OCI-LY1 (cell line): ENCODE measurements at regions not wholly inside any gene's neighbourhood (a gene's known extent, or its start where the extent isn't known, plus 50 kb on each side); places are given as distances from the start of the nearest gene placed in this dataset.

Experiments used
- H2AFZ ChIP-seq: fragments of 200-600 bp; sonication (generic), shearing (Covaris generic); 2 replicates; pipeline ENCODE4 v1.6.0; 2014; ENCODE audit warnings: antibody characterized with exemption, mild to moderate bottlenecking, low read length
- H3F3A ChIP-seq: fragments of 200-600 bp; sonication (generic), shearing (Covaris generic); 2 replicates; pipeline ENCODE4 v1.6.0; 2014; ENCODE audit warnings: mild to moderate bottlenecking, antibody characterized with exemption, low read length, moderate library complexity; ENCODE audit not compliant: insufficient read depth
- H3K27ac ChIP-seq: fragments of 200-600 bp; sonication (generic); 2 replicates; pipeline ENCODE4 v1.5.1; 2014; ENCODE audit warnings: low read length, mixed run types, mild to moderate bottlenecking, low read depth; ENCODE audit not compliant: poor library complexity, severe bottlenecking
- H3K27me3 ChIP-seq: fragments of 200-600 bp; sonication (generic); 2 replicates; pipeline ENCODE4 v1.6.0; 2014; ENCODE audit warnings: antibody characterized with exemption, mild to moderate bottlenecking, low read length, moderate library complexity; ENCODE audit not compliant: insufficient read depth
- H3K36me3 ChIP-seq: fragments of 200-600 bp; sonication (generic); 2 replicates; pipeline ENCODE4 v1.6.1; 2014; ENCODE audit warnings: mild to moderate bottlenecking, antibody characterized with exemption, low read length, moderate library complexity, mixed read lengths; ENCODE audit not compliant: insufficient read depth
- H3K4me1 ChIP-seq: fragments of 200-600 bp; sonication (generic); 2 replicates; pipeline ENCODE4 v1.5.1; 2014; ENCODE audit warnings: mild to moderate bottlenecking, low read length, moderate library complexity; ENCODE audit not compliant: insufficient read depth, severe bottlenecking
- H3K4me2 ChIP-seq: fragments of 200-600 bp; sonication (generic), shearing (Covaris generic); 2 replicates; pipeline ENCODE4 v1.6.1; 2014; ENCODE audit warnings: low read length
- H3K4me3 ChIP-seq: fragments of 200-600 bp; sonication (generic); 2 replicates; pipeline ENCODE4 v1.5.1; 2014; ENCODE audit warnings: low read length, low read depth, mild to moderate bottlenecking, mixed read lengths; ENCODE audit not compliant: poor library complexity, severe bottlenecking
- H3K79me2 ChIP-seq: fragments of 200-600 bp; shearing (Covaris generic); 2 replicates; pipeline ENCODE4 v1.6.1; 2016; ENCODE audit warnings: mixed run types, low read length, mixed read lengths; ENCODE audit not compliant: insufficient read depth
- H3K9ac ChIP-seq: fragments of 200-600 bp; sonication (generic), shearing (Covaris generic); 2 replicates; pipeline ENCODE4 v1.6.1; 2014; ENCODE audit warnings: mild to moderate bottlenecking, low read length, mixed read lengths
- H3K9me2 ChIP-seq: fragments of 200-600 bp; sonication (generic), shearing (Covaris generic); 2 replicates; pipeline ENCODE4 v1.6.1; 2014; ENCODE audit warnings: low read depth, mild to moderate bottlenecking, low read length, mixed read lengths
- H3K9me3 ChIP-seq: fragments of 200-600 bp; shearing (Covaris generic); 2 replicates; pipeline ENCODE4 v1.6.1; 2014; ENCODE audit warnings: low read length, mixed read lengths
- H4K20me1 ChIP-seq: fragments of 200-600 bp; sonication (generic), shearing (Covaris generic); 2 replicates; pipeline ENCODE4 v1.6.0; 2016; ENCODE audit warnings: mild to moderate bottlenecking, low read length; ENCODE audit not compliant: insufficient read depth
- EZH2 ChIP-seq: fragments of 200-600 bp; sonication (generic), shearing (Covaris generic); IDR thresholded peaks from 2 replicates; pipeline ENCODE4 v1.8.0; 2017; ENCODE audit warnings: borderline replicate concordance, mixed run types, mild to moderate bottlenecking, antibody characterized with exemption, low read length, moderate library complexity, mixed read lengths
- TF ChIP-seq, protein P1 (sequence below): fragments of 200-600 bp; sonication (generic), shearing (Covaris generic); IDR thresholded peaks from 2 replicates; pipeline ENCODE4 v1.5.1; 2017; ENCODE audit warnings: mild to moderate bottlenecking, antibody characterized with exemption, low read length, moderate library complexity, mixed read lengths

DNA sequence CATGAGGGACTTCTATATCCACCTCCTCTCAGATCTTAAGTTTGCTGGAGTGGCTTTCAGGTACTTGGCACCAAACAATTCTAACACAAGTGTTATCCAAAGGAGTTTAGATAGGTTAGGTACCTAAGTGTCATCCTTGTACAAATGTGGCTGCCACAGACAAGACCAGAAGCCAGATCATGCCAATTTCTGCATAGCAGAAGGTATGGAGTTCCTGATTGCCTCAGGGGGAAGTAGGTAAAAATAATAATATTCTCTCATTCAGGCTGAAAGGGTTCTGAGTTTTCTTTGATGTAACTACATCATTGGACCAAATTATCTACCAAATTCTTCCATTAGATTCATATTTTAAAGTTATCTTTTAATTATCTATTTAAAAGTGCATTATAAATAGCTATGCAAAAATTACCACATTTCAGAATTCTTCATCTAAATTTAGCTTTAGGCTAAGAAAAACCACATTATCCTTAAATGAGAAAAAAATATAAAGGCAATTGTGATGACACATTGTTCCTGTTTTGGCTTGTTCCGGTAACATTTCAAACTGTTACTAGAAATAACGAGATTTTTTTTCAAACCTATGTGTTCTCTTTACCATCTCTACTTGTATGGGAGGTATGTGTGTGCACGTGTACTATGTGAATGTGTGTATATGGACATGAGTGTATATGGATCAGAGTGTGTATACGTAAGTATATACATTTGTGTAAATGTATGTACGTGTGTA lies 66.2 kb upstream of the POU2AF2 start:
- Histone ChIP-seq H3K36me3 (no peaks in the 10 kb centered on the region), H3K27ac (peak overlapping the region; percentile 97), H3K9ac (peak overlapping the region; percentile 43; the same call in 1 of the 2 replicates), H3K79me2 (no peaks in the 10 kb centered on the region), H2AFZ (peak overlapping the region; percentile 3; the same call in 1 of the 2 replicates), H3K9me2 (no peaks in the 10 kb centered on the region), H3K27me3 (no peaks in the 10 kb centered on the region), H3K4me2 (peak overlapping the region; percentile 46; the same call in 1 of the 2 replicates), H3F3A (peaks cover 13% of the 10 kb centered on the region; the same call in 1 of the 2 replicates), H3K4me1 (peaks cover 57% of the 10 kb centered on the region), H3K9me3 (no peaks in the 10 kb centered on the region), H4K20me1 (no peaks in the 10 kb centered on the region), H3K4me3 (no peak overlapping the region)
- TF ChIP-seq EZH2, result no peak
- TF ChIP-seq, protein P1, sequence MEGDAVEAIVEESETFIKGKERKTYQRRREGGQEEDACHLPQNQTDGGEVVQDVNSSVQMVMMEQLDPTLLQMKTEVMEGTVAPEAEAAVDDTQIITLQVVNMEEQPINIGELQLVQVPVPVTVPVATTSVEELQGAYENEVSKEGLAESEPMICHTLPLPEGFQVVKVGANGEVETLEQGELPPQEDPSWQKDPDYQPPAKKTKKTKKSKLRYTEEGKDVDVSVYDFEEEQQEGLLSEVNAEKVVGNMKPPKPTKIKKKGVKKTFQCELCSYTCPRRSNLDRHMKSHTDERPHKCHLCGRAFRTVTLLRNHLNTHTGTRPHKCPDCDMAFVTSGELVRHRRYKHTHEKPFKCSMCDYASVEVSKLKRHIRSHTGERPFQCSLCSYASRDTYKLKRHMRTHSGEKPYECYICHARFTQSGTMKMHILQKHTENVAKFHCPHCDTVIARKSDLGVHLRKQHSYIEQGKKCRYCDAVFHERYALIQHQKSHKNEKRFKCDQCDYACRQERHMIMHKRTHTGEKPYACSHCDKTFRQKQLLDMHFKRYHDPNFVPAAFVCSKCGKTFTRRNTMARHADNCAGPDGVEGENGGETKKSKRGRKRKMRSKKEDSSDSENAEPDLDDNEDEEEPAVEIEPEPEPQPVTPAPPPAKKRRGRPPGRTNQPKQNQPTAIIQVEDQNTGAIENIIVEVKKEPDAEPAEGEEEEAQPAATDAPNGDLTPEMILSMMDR, result no peak

DNA sequence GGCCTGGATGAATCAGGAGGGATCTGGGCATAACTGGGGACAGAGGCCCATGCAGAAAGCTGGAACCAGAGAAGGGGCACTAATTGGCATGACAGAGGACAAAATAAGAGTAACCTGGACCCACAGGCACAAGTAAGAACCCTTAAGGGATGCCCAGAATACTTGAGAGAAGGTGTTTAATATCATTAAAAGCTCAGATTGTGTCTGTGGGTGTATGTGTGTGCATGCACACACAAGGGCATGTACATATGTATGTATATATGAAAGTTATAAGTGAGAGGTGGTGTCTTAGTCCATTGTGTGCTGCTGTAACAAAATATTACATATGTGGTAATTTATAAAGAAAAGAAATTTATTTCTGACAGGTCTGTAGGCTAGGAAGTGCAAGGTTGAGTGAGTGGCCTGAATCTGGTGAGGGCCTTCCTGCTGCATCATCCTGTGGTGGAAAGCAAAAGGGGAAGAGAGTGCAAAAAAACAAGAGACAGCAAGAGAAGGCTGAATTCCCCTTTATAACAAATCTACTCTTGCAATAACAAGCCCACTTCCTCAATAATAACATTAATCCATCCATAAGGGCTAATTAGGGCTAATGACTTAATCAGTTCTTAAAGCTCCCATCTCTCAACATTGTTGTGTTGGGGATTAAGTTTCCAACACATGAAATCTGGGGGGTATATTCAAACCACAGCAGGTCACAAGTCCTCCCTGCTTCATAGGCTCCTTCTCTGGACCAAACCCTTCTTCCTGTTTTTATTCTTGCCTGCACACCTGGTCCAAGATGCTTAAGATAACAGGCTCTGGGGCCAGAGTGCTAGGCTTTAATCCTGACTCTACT lies 68.3 kb upstream of the POU2AF2 start:
- Histone ChIP-seq H4K20me1 (no peaks in the 10 kb centered on the region), H3K9me2 (no peaks in the 10 kb centered on the region), H3K36me3 (no peaks in the 10 kb centered on the region), H3K4me3 (peak overlapping the region; percentile 10), H3K9ac (peak overlapping the region; percentile 56), H3K27me3 (no peaks in the 10 kb centered on the region), H3K27ac (peak overlapping the region; percentile 97), H3K4me1 (peaks cover 70% of the 10 kb centered on the region), H3K4me2 (peak overlapping the region; percentile 46), H3K9me3 (no peaks in the 10 kb centered on the region), H3K79me2 (no peaks in the 10 kb centered on the region), H3F3A (peaks cover 13% of the 10 kb centered on the region; the same call in 1 of the 2 replicates), H2AFZ (peak overlapping the region; percentile 25; the same call in 1 of the 2 replicates)
- TF ChIP-seq EZH2, result no peak
- TF ChIP-seq, protein P1, result no peak

DNA sequence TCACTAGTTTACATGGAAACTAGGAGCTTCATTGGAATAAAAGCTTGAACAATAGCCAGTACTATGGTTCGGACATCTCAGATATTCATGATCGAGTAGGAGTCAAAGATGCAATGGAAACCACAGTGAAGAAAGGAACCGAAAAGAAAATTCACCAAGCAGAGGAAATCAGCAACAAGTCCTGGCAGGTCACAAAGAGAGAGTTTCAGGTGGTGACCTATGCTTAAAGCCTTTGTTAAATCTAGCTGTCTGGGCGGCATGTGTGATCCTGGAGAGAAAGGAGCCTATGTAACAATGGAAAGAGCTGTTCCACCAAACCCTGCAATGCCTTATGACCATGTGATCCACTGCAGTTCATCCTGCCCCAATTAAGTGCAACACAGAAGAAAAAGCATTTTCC lies 68.9 kb upstream of the POU2AF2 start:
- Histone ChIP-seq H2AFZ (peak overlapping the region; percentile 25; the same call in 1 of the 2 replicates), H3K4me3 (peak overlapping the region; percentile 10), H3K4me2 (peak overlapping the region; percentile 46), H3K4me1 (peaks cover 75% of the 10 kb centered on the region), H3F3A (peaks cover 13% of the 10 kb centered on the region; the same call in 1 of the 2 replicates), H3K27me3 (no peaks in the 10 kb centered on the region), H3K9ac (peak overlapping the region; percentile 56), H3K9me3 (no peaks in the 10 kb centered on the region), H3K36me3 (no peaks in the 10 kb centered on the region), H3K79me2 (no peaks in the 10 kb centered on the region), H4K20me1 (no peaks in the 10 kb centered on the region), H3K9me2 (no peaks in the 10 kb centered on the region), H3K27ac (peak overlapping the region; percentile 97)
- TF ChIP-seq EZH2, result no peak
- TF ChIP-seq, protein P1, result no peak
